Right hindlimb (tissue), 1 donor: ENCODE measurements at regions not wholly inside any gene's neighbourhood (a gene's known extent, or its start where the extent isn't known, plus 50 kb on each side); places are given as distances from the start of the nearest gene placed in this dataset.
"Not testable (repeated sequence)": the region's sequence is repeated elsewhere in the genome, so short reads cannot be mapped to it uniquely, and the experiment has no call there.

ENCODE experiments used
- DNase-seq: peaks from one replicate; pipeline ENCODE4 v3.0.0-alpha.2; 2018

GRCh38 chr1:37325509-37326437, 148.6 kb upstream of the ZC3H12A start:
- DNase-seq, result no peak

GRCh38 chr1:37332126-37332525, 142.3 kb upstream of the ZC3H12A start:
- DNase-seq, result no peak

DNA sequence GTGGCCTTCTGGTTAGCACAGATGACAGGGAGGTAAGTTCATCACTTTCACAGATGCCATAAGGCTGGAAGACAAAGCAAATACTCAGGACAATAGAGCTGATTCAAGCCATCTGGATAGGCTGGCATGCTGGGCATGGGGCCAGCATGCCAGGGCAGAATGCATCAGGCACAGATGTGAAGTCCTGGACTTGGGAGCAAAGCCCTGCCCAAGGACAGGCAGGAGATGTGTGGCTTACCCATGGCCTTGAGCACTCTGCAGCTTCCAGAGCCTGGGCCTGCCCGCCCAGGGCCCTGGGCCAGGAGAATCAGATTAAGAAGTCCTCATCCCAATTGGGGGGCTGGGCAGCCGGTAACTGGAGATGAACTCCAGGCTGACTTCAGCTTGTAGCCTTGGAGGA, 135.7 kb upstream of the ZC3H12A start:
- DNase-seq, result no peak

DNA sequence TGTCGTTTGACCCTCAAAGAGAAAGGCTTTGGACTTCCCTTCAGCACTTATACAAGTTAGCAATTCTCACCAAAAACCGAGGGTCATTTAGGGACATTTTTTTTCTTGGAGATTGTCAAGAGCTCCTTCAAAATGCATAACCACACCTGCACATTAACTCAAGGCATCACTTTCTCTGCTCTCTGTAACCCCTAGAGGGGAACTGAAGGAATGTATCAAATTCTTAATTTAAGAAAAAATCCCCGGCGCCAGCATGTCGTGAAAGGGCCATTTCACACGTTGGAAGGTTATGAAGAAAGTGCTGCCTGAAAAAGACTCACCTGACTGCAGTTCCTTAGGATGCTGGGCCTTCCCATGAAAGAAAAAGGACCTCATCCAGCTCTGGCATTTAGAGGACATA, 131.6 kb upstream of the ZC3H12A start:
- DNase-seq, result no peak

- no peak for DNase-seq
Measured at GRCh38 chr1:37347104-37347649, 127.2 kb upstream of the ZC3H12A start.

GRCh38 chr1:37353871-37354270, 120.5 kb upstream of the ZC3H12A start:
- no peak for DNase-seq

DNA sequence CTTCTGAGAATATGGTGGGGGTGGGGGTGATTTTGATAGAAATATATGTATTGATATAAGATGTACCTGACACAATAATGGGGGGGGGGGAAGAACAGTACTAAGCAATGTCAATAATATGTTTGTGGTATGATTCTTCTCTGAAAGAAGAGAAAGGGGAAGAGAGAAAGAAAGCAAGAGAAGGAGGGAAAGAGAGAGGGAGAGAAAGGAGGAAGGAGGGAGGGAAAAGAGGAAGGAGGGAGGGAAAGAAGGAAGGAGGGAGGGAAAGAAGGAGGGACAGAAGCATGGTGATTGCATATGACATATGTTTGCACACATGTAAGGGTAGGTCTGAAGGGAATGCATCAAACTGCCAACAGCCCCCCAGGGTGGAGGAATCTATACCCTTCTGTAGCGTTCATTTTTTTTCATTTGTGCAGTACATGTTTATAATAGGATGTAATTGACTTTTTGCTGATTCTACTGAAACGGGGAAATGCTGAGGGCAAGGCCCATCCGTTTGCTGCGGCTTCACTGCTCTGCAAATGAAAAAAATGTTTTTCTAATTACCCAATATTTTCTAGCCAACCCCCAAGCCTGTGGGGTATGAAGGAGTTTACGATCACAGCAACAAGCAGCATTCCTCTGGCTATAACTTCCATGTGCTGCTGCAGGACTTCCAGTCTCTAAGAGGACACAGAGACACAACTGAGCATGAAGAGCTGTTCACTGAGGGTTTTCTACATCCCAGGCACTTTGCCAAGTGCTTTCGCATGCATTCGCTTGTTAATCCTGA, 119.3 kb upstream of the ZC3H12A start:
- no peak for DNase-seq

DNA sequence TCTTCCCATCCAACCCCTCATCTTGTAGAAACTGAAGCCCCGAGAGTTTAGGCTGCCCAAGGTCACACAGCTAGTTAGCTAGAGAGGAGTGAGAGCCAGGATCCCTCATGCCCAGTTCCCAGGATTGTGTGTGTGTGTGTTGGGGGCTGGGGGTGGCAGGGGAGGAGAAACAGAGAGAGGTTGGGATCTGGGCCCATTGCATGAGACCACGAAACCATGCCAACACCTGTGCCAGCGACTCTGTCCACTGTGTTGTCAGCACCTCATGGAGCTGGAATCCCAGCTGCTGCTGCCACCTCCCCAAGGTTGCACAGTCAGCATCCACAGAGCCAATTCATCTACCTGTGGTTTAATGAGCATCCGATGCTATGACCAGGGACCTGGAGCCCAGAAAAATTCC, 115.4 kb upstream of the ZC3H12A start:
- DNase-seq, result no peak

DNA sequence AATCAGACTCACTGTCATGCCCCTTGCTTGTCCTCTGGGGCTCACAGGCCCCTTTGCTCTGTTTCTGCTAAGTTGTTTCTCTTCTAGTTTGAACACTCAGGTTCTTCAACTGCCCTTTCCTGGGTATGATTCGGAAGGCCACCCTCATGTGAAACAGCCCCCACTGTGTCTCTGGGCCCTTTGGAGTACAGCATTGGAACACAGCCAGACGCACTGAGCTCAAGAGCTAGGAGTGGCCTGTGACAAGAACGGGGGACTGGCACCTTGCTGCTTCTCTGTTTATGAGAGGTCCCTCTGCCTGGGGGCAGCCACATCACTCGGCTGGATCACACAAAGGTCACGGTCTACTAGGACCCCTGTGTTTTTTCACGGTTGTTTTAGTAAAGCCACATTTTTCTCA, 114.4 kb upstream of the ZC3H12A start:
- DNase-seq, result no peak

DNA sequence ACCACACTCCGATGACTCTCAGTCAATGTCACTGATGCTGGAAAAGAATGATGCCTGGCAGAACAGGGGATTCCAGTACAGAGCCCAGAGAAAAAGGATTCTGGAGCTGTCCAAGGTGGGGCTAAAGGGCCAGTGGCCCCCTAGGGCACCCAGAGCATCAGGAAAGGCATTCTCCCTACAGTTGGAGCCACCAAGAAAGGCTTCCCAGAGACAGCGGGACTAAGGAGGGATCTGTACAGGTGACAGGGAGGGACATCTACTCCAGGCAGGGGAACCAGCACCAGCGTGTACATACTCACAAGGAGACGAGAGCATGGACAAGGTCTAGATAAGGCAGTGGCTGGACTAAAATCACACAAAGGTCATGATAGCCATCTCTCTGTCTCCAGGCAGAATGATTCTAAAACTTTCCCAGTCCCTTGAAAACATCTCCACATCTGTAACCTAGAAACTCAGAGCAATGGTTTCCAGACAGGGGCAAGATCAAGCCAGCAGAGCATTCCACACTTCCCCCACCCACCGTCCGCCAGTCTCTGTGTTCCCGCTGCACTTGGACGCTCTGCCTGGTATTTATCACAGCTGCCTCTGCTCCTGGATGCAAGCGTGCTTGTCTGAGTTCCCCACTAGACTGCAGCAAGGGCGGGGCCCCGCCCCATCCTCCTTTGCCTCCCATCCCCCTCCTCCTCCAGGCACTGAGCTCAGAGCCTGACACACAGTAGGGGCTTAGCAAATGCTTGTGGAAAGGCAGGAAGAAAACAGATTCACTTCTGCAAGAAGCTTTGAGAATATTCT, 111.6 kb upstream of the ZC3H12A start:
- DNase-seq, result peak; percentile 39

DNA sequence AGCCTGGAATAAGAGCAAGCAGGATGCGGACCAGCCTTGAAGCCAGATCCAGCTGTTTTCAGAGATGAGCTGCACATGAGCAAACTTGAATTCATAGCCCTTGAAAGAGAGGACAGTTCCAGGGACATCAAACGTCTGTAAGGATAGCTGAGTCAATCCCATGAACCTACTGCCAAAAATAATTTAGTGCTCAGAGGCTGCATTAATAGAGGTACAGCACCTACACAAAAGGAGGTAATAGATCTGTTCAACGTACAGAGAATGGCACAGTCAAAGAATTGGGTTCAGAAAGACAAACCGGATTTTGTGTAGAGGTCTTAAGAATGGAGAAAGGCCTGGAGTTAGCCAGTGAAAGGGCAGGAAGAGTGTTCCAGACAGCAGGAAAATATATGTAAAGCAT, 110.8 kb upstream of the ZC3H12A start:
- no peak for DNase-seq

GRCh38 chr1:37368665-37369315, 105.6 kb upstream of the ZC3H12A start:
- DNase-seq, result not testable (repeated sequence)

- DNase-seq, result no peak
Measured at GRCh38 chr1:37372302-37372701, 102.1 kb upstream of the ZC3H12A start.

- DNase-seq, result no peak
Measured at GRCh38 chr1:37372711-37373110, 101.7 kb upstream of the ZC3H12A start.

- DNase-seq, result no peak
Measured at GRCh38 chr1:37373413-37373812, 101.0 kb upstream of the ZC3H12A start.

DNA sequence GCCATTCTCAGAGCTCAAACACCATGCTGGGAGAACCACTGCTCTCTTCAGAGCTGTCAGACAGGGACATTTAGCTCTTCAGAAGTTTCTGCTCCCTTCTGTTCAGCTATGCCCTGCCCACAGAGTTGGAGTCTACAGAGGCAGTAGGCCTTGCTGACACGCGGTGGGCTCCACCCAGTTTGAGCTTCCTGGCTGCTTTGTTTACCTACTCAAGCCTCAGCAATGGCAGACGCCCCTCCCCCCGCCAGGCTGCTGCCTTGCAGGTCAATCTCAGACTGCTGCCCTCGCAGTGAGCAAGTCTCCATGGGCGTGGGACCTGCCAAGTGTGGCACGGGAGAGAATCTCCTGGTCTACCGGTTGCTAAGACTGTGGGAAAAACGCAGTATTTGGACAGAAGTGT, 93.8 kb upstream of the ZC3H12A start:
- DNase-seq, result not testable (repeated sequence)

DNA sequence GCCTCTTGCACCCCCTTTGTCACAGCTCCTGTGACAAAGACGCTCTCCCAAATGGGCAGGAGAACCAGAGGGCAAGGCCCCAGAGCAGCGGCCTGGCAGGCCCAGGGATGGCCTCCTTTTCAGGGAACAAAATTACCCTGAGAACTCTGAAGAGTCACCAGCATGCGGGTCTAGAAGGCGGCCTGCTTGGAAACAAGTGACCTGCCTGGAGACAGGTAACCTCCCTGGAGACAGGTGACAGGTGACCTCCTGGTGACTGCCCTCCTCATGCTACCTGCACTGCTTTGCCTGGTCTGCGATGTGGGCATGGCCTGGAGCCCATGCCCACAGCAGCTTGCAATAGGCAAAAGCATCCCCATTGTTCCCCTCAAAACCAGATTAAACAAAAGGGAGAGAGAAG, 86.5 kb upstream of the ZC3H12A start:
- no peak for DNase-seq

GRCh38 chr1:37389327-37389726, 85.1 kb upstream of the ZC3H12A start:
- DNase-seq, result no peak

DNA sequence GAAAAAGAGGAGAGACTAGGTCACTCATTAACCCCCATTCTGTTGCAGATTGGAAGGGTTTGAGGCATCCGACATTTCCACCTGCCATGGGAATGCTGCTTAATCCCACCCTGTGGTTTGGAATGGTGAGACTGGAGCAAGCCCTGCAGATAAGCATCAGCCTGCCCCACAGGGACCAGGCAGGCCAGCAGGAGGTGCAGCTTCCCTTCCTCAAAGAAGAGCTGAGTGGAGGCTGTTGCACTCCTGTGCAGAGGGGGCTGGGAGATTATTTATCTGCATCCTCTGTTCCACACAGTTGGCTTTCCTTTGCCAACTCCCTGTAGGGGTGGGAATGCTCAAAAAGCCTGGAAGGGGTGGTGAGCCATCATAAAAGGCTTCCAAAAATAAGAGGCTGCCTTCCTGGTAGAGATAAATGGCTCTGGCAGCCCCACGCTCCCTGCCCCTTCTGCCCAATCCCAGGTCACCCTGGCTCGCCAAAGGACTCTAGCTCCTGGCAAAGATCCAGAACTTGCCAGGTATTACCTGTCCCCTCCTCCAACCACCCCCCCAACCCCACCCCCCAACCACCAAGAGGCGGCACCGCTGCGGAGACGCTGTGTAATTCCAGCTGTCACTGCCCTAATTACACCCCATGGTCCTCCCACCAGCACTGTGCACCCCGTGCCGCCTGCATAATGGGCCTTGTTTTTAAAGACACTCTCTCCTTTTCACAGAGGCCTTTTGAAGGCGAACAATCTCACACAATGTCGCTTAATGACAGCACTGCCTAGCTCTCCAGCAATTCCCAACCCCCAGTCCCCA, 83.0 kb upstream of the ZC3H12A start:
- no peak for DNase-seq

- no peak for DNase-seq
Measured at GRCh38 chr1:37392051-37392450, 82.3 kb upstream of the ZC3H12A start.
